SU-DHL-6 (cell line): ENCODE measurements at regions not wholly inside any gene's neighbourhood (a gene's known extent, or its start where the extent isn't known, plus 50 kb on each side); places are given as distances from the start of the nearest gene placed in this dataset.

ENCODE experiments used
- EZH2phosphoT487 ChIP-seq: fragments of 200-600 bp; sonication (generic), shearing (Covaris generic); conservative IDR thresholded peaks from 2 replicates; pipeline ENCODE4 v1.6.1; 2018; ENCODE audit warnings: mild to moderate bottlenecking, antibody characterized with exemption, low read length, moderate library complexity, mixed read lengths
- TF ChIP-seq, protein P1 (sequence below): fragments of 200-600 bp; sonication (generic); IDR thresholded peaks from one replicate; pipeline ENCODE4 v1.5.1; 2017; ENCODE audit warnings: antibody characterized with exemption, mild to moderate bottlenecking, low read length, moderate library complexity; ENCODE audit not compliant: insufficient read depth, poor library complexity, severe bottlenecking

DNA sequence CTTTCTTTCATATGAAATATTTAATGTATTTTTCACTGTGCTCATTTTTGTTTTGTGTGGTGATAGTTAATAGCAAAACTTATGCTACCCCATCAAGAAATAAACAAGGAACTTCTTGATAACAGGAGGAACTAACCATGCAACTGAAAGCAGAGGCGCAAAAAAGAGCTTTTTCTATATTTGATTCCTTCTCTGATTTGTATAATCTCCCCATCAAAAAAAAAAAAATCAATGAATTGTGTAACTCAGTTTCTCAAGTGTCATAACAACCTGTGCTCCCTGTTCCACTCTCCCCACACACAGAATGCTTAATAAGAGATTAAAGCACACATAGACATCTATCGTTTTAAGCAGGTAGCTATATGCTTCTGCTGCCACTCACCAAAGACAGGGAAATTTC is 67.3 kb upstream of the MED4 start:
- TF ChIP-seq, protein P1, sequence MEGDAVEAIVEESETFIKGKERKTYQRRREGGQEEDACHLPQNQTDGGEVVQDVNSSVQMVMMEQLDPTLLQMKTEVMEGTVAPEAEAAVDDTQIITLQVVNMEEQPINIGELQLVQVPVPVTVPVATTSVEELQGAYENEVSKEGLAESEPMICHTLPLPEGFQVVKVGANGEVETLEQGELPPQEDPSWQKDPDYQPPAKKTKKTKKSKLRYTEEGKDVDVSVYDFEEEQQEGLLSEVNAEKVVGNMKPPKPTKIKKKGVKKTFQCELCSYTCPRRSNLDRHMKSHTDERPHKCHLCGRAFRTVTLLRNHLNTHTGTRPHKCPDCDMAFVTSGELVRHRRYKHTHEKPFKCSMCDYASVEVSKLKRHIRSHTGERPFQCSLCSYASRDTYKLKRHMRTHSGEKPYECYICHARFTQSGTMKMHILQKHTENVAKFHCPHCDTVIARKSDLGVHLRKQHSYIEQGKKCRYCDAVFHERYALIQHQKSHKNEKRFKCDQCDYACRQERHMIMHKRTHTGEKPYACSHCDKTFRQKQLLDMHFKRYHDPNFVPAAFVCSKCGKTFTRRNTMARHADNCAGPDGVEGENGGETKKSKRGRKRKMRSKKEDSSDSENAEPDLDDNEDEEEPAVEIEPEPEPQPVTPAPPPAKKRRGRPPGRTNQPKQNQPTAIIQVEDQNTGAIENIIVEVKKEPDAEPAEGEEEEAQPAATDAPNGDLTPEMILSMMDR: no peak
- TF ChIP-seq EZH2phosphoT487: no peak
